Activated naive CD8-positive, alpha-beta T cell treated with anti-CD3 and anti-CD28 coated beads, Interleukin-2, amount 10 ng/mL, durations not matched to agents 7 days and 5 days (primary cell): ENCODE measurements at regions not wholly inside any gene's neighbourhood (a gene's known extent, or its start where the extent isn't known, plus 50 kb on each side); places are given as distances from the start of the nearest gene placed in this dataset.

ENCODE experiments used
- ATAC-seq: fragments of 150-1000 bp; cut with Tn5 transposase; one replicate; pipeline ENCODE4 v1.10.0; 2021; ENCODE audit warnings: low read depth, moderate library complexity
- POLR2A ChIA-PET: fragments of 350-600 bp; sonication (Branson Sonifier 250); formaldehyde crosslinking; loops from one replicate; lab custom pipeline; 2021; ENCODE audit warnings: antibody characterized with exemption; lab: Charles Lee
- DNase-seq: peaks from one replicate; pipeline ENCODE4 v3.0.0; 2021
- H3K27ac Mint-ChIP-seq: one replicate; pipeline ENCODE4 v1.8.0; 2022; ENCODE audit warnings: mild to moderate bottlenecking, mixed read lengths
- H3K27me3 Mint-ChIP-seq: one replicate; pipeline ENCODE4 v1.8.0; 2022; ENCODE audit warnings: mild to moderate bottlenecking, moderate library complexity, mixed read lengths
- H3K36me3 Mint-ChIP-seq: one replicate; pipeline ENCODE4 v1.8.0; 2021; ENCODE audit warnings: mild to moderate bottlenecking, mixed read lengths
- H3K4me1 Mint-ChIP-seq: one replicate; pipeline ENCODE4 v1.8.0; 2021; ENCODE audit warnings: mixed read lengths
- H3K4me3 Mint-ChIP-seq: one replicate; pipeline ENCODE4 v1.8.0; 2022; ENCODE audit warnings: mild to moderate bottlenecking, moderate library complexity, mixed read lengths
- H3K9me3 Mint-ChIP-seq: one replicate; pipeline ENCODE4 v1.8.0; 2021; ENCODE audit warnings: mixed read lengths

GRCh38 chr10:110395350-110396283 is 90.9 kb upstream of the SMNDC1 start:
- DNase-seq (no peak), ATAC-seq (no peak)
- Mint-ChIP-seq H3K4me3 (no peak overlapping the region), H3K36me3 (no peaks in the 10 kb centered on the region), H3K9me3 (no peaks in the 10 kb centered on the region), H3K27ac (no peak overlapping the region), H3K4me1 (peaks cover 4% of the 10 kb centered on the region), H3K27me3 (peaks cover 3% of the 10 kb centered on the region)
- POLR2A ChIA-PET = no interaction called here

GRCh38 chr10:110396284-110396651 is 91.5 kb upstream of the SMNDC1 start:
- POLR2A ChIA-PET = no interaction called here
- Mint-ChIP-seq H3K27me3 (peaks cover 3% of the 10 kb centered on the region), H3K36me3 (no peaks in the 10 kb centered on the region), H3K27ac (no peak overlapping the region), H3K4me3 (no peak overlapping the region), H3K9me3 (no peaks in the 10 kb centered on the region), H3K4me1 (peaks cover 8% of the 10 kb centered on the region)
- no peak for ATAC-seq
- no peak for DNase-seq

GRCh38 chr10:110397856-110398255 is 93.1 kb upstream of the SMNDC1 start:
- POLR2A ChIA-PET = no interaction called here
- no peaks in the 10 kb centered on the region for H3K36me3 Mint-ChIP-seq
- peaks cover 13% of the 10 kb centered on the region for H3K4me1 Mint-ChIP-seq
- no peak overlapping the region for H3K4me3 Mint-ChIP-seq
- ATAC-seq (no peak), DNase-seq (no peak)
- no peak overlapping the region for H3K27ac Mint-ChIP-seq
- H3K9me3 Mint-ChIP-seq = no peaks in the 10 kb centered on the region
- H3K27me3 Mint-ChIP-seq = peaks cover 3% of the 10 kb centered on the region

- POLR2A ChIA-PET = no interaction called here
- Mint-ChIP-seq H3K36me3 (no peaks in the 10 kb centered on the region), H3K27me3 (peaks cover 3% of the 10 kb centered on the region), H3K4me3 (no peak overlapping the region), H3K4me1 (peaks cover 13% of the 10 kb centered on the region), H3K27ac (no peak overlapping the region), H3K9me3 (no peaks in the 10 kb centered on the region)
- DNase-seq = no peak
- ATAC-seq = no peak
Measured at GRCh38 chr10:110398419-110399105, 93.8 kb upstream of the SMNDC1 start.

- no peaks in the 10 kb centered on the region for H3K36me3 Mint-ChIP-seq
- POLR2A ChIA-PET = no interaction called here
- H3K9me3 Mint-ChIP-seq = no peaks in the 10 kb centered on the region
- ATAC-seq = no peak
- no peak for DNase-seq
- peaks cover 13% of the 10 kb centered on the region for H3K4me1 Mint-ChIP-seq
- H3K4me3 Mint-ChIP-seq = no peak overlapping the region
- peaks cover 3% of the 10 kb centered on the region for H3K27me3 Mint-ChIP-seq
- H3K27ac Mint-ChIP-seq = no peak overlapping the region
Measured at GRCh38 chr10:110399106-110399964, 94.6 kb upstream of the SMNDC1 start.

- Mint-ChIP-seq H3K4me1 (peaks cover 11% of the 10 kb centered on the region), H3K4me3 (no peak overlapping the region), H3K27me3 (peaks cover 3% of the 10 kb centered on the region), H3K36me3 (no peaks in the 10 kb centered on the region), H3K9me3 (no peaks in the 10 kb centered on the region), H3K27ac (no peak overlapping the region)
- POLR2A ChIA-PET = no interaction called here
- no peak for DNase-seq
- ATAC-seq = no peak
Measured at GRCh38 chr10:110399965-110400933, 95.5 kb upstream of the SMNDC1 start.

GRCh38 chr10:110401401-110402076 is 96.2 kb upstream of the DUSP5 start:
- peaks cover 9% of the 10 kb centered on the region for H3K27me3 Mint-ChIP-seq
- ATAC-seq (no peak), DNase-seq (no peak)
- POLR2A ChIA-PET = no interaction called here
- H3K4me3 Mint-ChIP-seq = no peak overlapping the region
- peaks cover 9% of the 10 kb centered on the region for H3K4me1 Mint-ChIP-seq
- H3K27ac Mint-ChIP-seq = no peak overlapping the region
- H3K36me3 Mint-ChIP-seq = no peaks in the 10 kb centered on the region
- no peaks in the 10 kb centered on the region for H3K9me3 Mint-ChIP-seq

GRCh38 chr10:110402077-110402416 is 95.7 kb upstream of the DUSP5 start:
- H3K36me3 Mint-ChIP-seq = no peaks in the 10 kb centered on the region
- no peak overlapping the region for H3K27ac Mint-ChIP-seq
- ATAC-seq (no peak), DNase-seq (no peak)
- no peaks in the 10 kb centered on the region for H3K9me3 Mint-ChIP-seq
- peaks cover 9% of the 10 kb centered on the region for H3K4me1 Mint-ChIP-seq
- peaks cover 12% of the 10 kb centered on the region for H3K27me3 Mint-ChIP-seq
- POLR2A ChIA-PET = no interaction called here
- H3K4me3 Mint-ChIP-seq = no peak overlapping the region

- Mint-ChIP-seq H3K9me3 (no peaks in the 10 kb centered on the region), H3K4me3 (no peak overlapping the region), H3K36me3 (no peaks in the 10 kb centered on the region), H3K27me3 (peaks cover 15% of the 10 kb centered on the region), H3K27ac (no peak overlapping the region), H3K4me1 (peaks cover 9% of the 10 kb centered on the region)
- ATAC-seq (no peak), DNase-seq (no peak)
- POLR2A ChIA-PET = no interaction called here
Measured at GRCh38 chr10:110403593-110403992, 94.1 kb upstream of the DUSP5 start.

GRCh38 chr10:110404413-110404812 is 93.3 kb upstream of the DUSP5 start:
- DNase-seq (no peak), ATAC-seq (no peak)
- Mint-ChIP-seq H3K4me1 (peaks cover 9% of the 10 kb centered on the region), H3K4me3 (no peak overlapping the region), H3K9me3 (no peaks in the 10 kb centered on the region), H3K27me3 (peaks cover 20% of the 10 kb centered on the region), H3K36me3 (no peaks in the 10 kb centered on the region), H3K27ac (no peak overlapping the region)
- POLR2A ChIA-PET = no interaction called here

- H3K36me3 Mint-ChIP-seq = no peaks in the 10 kb centered on the region
- no peak for DNase-seq
- no peak overlapping the region for H3K27ac Mint-ChIP-seq
- H3K27me3 Mint-ChIP-seq = peaks cover 20% of the 10 kb centered on the region
- H3K4me1 Mint-ChIP-seq = peaks cover 9% of the 10 kb centered on the region
- no peaks in the 10 kb centered on the region for H3K9me3 Mint-ChIP-seq
- H3K4me3 Mint-ChIP-seq = no peak overlapping the region
- POLR2A ChIA-PET = no interaction called here
- ATAC-seq = no peak
Measured at GRCh38 chr10:110404825-110405224, 92.9 kb upstream of the DUSP5 start.

- DNase-seq = no peak
- no peaks in the 10 kb centered on the region for H3K36me3 Mint-ChIP-seq
- no peak for ATAC-seq
- H3K27me3 Mint-ChIP-seq = peaks cover 20% of the 10 kb centered on the region
- H3K4me3 Mint-ChIP-seq = no peak overlapping the region
- POLR2A ChIA-PET = no interaction called here
- no peak overlapping the region for H3K27ac Mint-ChIP-seq
- no peaks in the 10 kb centered on the region for H3K9me3 Mint-ChIP-seq
- peaks cover 9% of the 10 kb centered on the region for H3K4me1 Mint-ChIP-seq
Measured at GRCh38 chr10:110405380-110405779, 92.3 kb upstream of the DUSP5 start.
